H9 (cell line): ENCODE measurements at regions not wholly inside any gene's neighbourhood (a gene's known extent, or its start where the extent isn't known, plus 50 kb on each side); places are given as distances from the start of the nearest gene placed in this dataset.

Source experiments
- DNase-seq: peaks from one replicate; pipeline ENCODE4 v3.0.0-alpha.2; 2017
- H2AFZ ChIP-seq: one replicate; pipeline ENCODE4 v1.6.1; 2013; ENCODE audit warnings: mild to moderate bottlenecking, low read length, control low read depth, moderate library complexity
- H2AK5ac ChIP-seq: 2 replicates; pipeline ENCODE4 v1.6.1; 2013; ENCODE audit warnings: low read length, control low read depth, mixed read lengths; ENCODE audit not compliant: insufficient read length
- H2BK120ac ChIP-seq: one replicate; pipeline ENCODE4 v1.6.1; 2013; ENCODE audit warnings: low read depth, mild to moderate bottlenecking, low read length, control low read depth, inconsistent platforms; ENCODE audit not compliant: poor library complexity, severe bottlenecking
- H2BK12ac ChIP-seq: 2 replicates; pipeline ENCODE4 v1.6.1; 2013; ENCODE audit warnings: low read length, control low read depth, mixed read lengths, low read depth; ENCODE audit not compliant: insufficient read length
- H2BK15ac ChIP-seq: 2 replicates; pipeline ENCODE4 v1.6.1; 2013; ENCODE audit warnings: low read depth, low read length, control low read depth
- H2BK20ac ChIP-seq: one replicate; pipeline ENCODE4 v1.6.1; 2013; ENCODE audit warnings: low read depth, mild to moderate bottlenecking, low read length, control low read depth, inconsistent platforms; ENCODE audit not compliant: poor library complexity, severe bottlenecking
- H2BK5ac ChIP-seq: 2 replicates; pipeline ENCODE4 v1.6.1; 2013; ENCODE audit warnings: low read length, control low read depth, mixed read lengths; ENCODE audit not compliant: insufficient read length
- H3K14ac ChIP-seq: 2 replicates; pipeline ENCODE4 v1.6.1; 2013; ENCODE audit warnings: low read length, control low read depth; ENCODE audit not compliant: insufficient read depth
- H3K18ac ChIP-seq: 2 replicates; pipeline ENCODE4 v1.6.1; 2013; ENCODE audit warnings: low read depth, mild to moderate bottlenecking, mixed read lengths, low read length, control low read depth; ENCODE audit not compliant: insufficient read length
- H3K23ac ChIP-seq: 2 replicates; pipeline ENCODE4 v1.6.1; 2013; ENCODE audit warnings: low read length, control low read depth, mixed read lengths, low read depth; ENCODE audit not compliant: insufficient read length
- H3K23me2 ChIP-seq: 2 replicates; pipeline ENCODE4 v1.6.1; 2013; ENCODE audit warnings: low read depth, mild to moderate bottlenecking, mixed read lengths, low read length, control low read depth; ENCODE audit not compliant: insufficient read length, poor library complexity, severe bottlenecking
- H3K27ac ChIP-seq: 2 replicates; pipeline ENCODE4 v1.5.1; 2013; ENCODE audit warnings: low read length, control low read depth, mixed read lengths, low read depth; ENCODE audit not compliant: insufficient read length
- H3K27me3 ChIP-seq: 2 replicates; pipeline ENCODE4 v1.6.1; 2013; ENCODE audit warnings: low read length, control low read depth, inconsistent platforms; ENCODE audit not compliant: insufficient read depth
- H3K4ac ChIP-seq: 2 replicates; pipeline ENCODE4 v1.6.1; 2013; ENCODE audit warnings: low read depth, mild to moderate bottlenecking, control low read depth, inconsistent platforms, low read length, moderate library complexity
- H3K4me1 ChIP-seq: 2 replicates; pipeline ENCODE4 v1.6.1; 2013; ENCODE audit warnings: low read length, control low read depth, inconsistent platforms; ENCODE audit not compliant: insufficient read depth
- H3K4me2 ChIP-seq: 2 replicates; pipeline ENCODE4 v1.6.1; 2013; ENCODE audit warnings: low read length, control low read depth, mixed read lengths; ENCODE audit not compliant: insufficient read length, insufficient read depth
- H3K56ac ChIP-seq: 2 replicates; pipeline ENCODE4 v1.6.1; 2013; ENCODE audit warnings: low read depth, mild to moderate bottlenecking, mixed read lengths, low read length, control low read depth; ENCODE audit not compliant: insufficient read length
- H3K79me1 ChIP-seq: 2 replicates; pipeline ENCODE4 v1.6.1; 2013; ENCODE audit warnings: low read depth, mild to moderate bottlenecking, moderate library complexity, low read length, control low read depth, inconsistent platforms; ENCODE audit not compliant: insufficient read depth, poor library complexity, severe bottlenecking
- H3K79me2 ChIP-seq: 2 replicates; pipeline ENCODE4 v1.6.1; 2013; ENCODE audit warnings: low read length, control low read depth, inconsistent platforms; ENCODE audit not compliant: insufficient read depth
- H3K9ac ChIP-seq: 2 replicates; pipeline ENCODE4 v1.6.1; 2013; ENCODE audit warnings: low read length, control low read depth, mixed read lengths; ENCODE audit not compliant: insufficient read length; ENCODE audit errors: extremely low read depth
- H3K9me3 ChIP-seq: one replicate; pipeline ENCODE4 v1.6.1; 2013; ENCODE audit warnings: low read depth, low read length, inconsistent platforms; ENCODE audit not compliant: control insufficient read depth
- H3T11ph ChIP-seq: one replicate; pipeline ENCODE4 v1.6.1; 2013; ENCODE audit warnings: mild to moderate bottlenecking, low read length, control low read depth, inconsistent platforms
- H4K20me1 ChIP-seq: one replicate; pipeline ENCODE4 v1.6.1; 2013; ENCODE audit not compliant: control insufficient read depth, insufficient read length, insufficient read depth
- H4K5ac ChIP-seq: 2 replicates; pipeline ENCODE4 v1.6.1; 2013; ENCODE audit warnings: low read depth, mild to moderate bottlenecking, mixed read lengths, low read length, control low read depth; ENCODE audit not compliant: insufficient read length
- H4K8ac ChIP-seq: replicated peaks from 2 replicates; pipeline ENCODE4 v1.6.1; 2013; ENCODE audit warnings: low read length, control low read depth, mixed read lengths, low read depth; ENCODE audit not compliant: insufficient read length
- H4K91ac ChIP-seq: 2 replicates; pipeline ENCODE4 v1.6.1; 2013; ENCODE audit warnings: low read depth, mild to moderate bottlenecking, moderate library complexity, mixed read lengths, low read length, control low read depth; ENCODE audit not compliant: insufficient read length
- H3K27ac Mint-ChIP-seq, 3 experiments: 2 replicates in 2 of 3; 3 replicates in 1 of 3; pipeline ENCODE4 v1.8.0; 2020 to 2021; ENCODE audit warnings: mixed read lengths in 3 of 3, mild to moderate bottlenecking in 1 of 3, moderate library complexity in 1 of 3
- H3K27me3 Mint-ChIP-seq: 2 replicates; pipeline ENCODE4 v1.8.0; 2021; ENCODE audit warnings: low read depth, mild to moderate bottlenecking, moderate library complexity, mixed read lengths
- H3K36me3 Mint-ChIP-seq, 3 experiments: 2 replicates in 2 of 3; 3 replicates in 1 of 3; pipeline ENCODE4 v1.8.0; 2020 to 2021; ENCODE audit warnings: low read depth in 3 of 3, mixed read lengths in 3 of 3; ENCODE audit not compliant: insufficient read depth in 1 of 3
- H3K4me1 Mint-ChIP-seq, 2 experiments: 2 replicates each; pipeline ENCODE4 v1.8.0; 2020; ENCODE audit warnings: mixed read lengths in 2 of 2
- H3K4me3 Mint-ChIP-seq, 2 experiments: 2 replicates in 1 of 2; 3 replicates in 1 of 2; pipeline ENCODE4 v1.8.0; 2020 to 2021; ENCODE audit warnings: mild to moderate bottlenecking in 2 of 2, mixed read lengths in 2 of 2, moderate library complexity in 1 of 2
- H3K9me3 Mint-ChIP-seq, 2 experiments: 2 replicates in 1 of 2; 3 replicates in 1 of 2; pipeline ENCODE4 v1.8.0; 2020; ENCODE audit warnings: mild to moderate bottlenecking in 2 of 2, mixed read lengths in 2 of 2, moderate library complexity in 1 of 2
- WGBS: extraction: QIAGEN DNeasy Blood & Tissue Kit; methylation state at CpG from one replicate; pipeline ENCODE4 v1.1.7; 2013; ENCODE audit warnings: missing lambda C conversion rate, low lambda C conversion rate, mixed read lengths; ENCODE audit not compliant: insufficient read length; ENCODE audit errors: extremely low coverage; 5-methylcytosine and 5-hydroxymethylcytosine counted together
- TF ChIP-seq, protein P1 (sequence below): fragments of 200-600 bp; sonication (generic); conservative IDR thresholded peaks from 3 replicates; pipeline ENCODE4 v1.8.0; 2021; ENCODE audit warnings: antibody characterized with exemption, mild to moderate bottlenecking

DNA sequence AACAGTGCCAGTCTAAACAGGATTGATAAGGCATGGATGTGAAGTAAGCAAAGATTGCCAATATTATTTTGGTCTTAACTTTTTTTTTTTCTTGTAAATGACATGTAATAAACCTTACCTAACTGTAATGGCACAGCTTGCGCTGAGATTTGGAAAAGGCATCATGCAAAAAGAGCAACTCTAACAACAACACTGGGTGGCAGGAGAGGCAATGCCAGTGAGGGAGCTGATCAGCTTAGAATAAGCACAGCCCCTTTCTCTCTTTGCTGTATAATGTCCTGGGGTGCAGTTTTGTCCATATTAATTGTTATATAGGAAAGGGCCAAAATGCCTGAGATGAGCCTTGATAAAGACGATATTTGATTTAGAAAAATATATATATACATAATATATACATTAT lies 1589.7 kb upstream of the FLRT2 start:
- Histone ChIP-seq H3K79me1 (no peaks in the 10 kb centered on the region), H3K79me2 (no peaks in the 10 kb centered on the region), H2BK15ac (no peak overlapping the region), H3K23ac (no peak overlapping the region), H3K18ac (no peak overlapping the region), H4K5ac (no peak overlapping the region), H3K9ac (no peak overlapping the region), H3K23me2 (no peaks in the 10 kb centered on the region), H3K27ac (no peak overlapping the region), H2AFZ (no peak overlapping the region), H3K4ac (no peak overlapping the region), H3K27me3 (no peaks in the 10 kb centered on the region), H3K9me3 (peaks cover 9% of the 10 kb centered on the region), H3K56ac (no peak overlapping the region), H2BK12ac (no peak overlapping the region), H2BK120ac (no peak overlapping the region), H2AK5ac (no peak overlapping the region), H2BK20ac (no peak overlapping the region), H3T11ph (no peak overlapping the region), H2BK5ac (no peak overlapping the region), H3K4me2 (no peak overlapping the region), H4K20me1 (no peaks in the 10 kb centered on the region), H3K14ac (no peak overlapping the region), H4K8ac (no peak overlapping the region), H3K4me1 (no peaks in the 10 kb centered on the region), H4K91ac (no peak overlapping the region)
- WGBS, result no CpG with 5 or more reads among the region's 2 CpGs
- Mint-ChIP-seq H3K9me3 (peaks cover 27 to 28% of the 10 kb centered on the region in 2 experiments), H3K4me3 (no peak overlapping the region), H3K27me3 (no peaks in the 10 kb centered on the region), H3K27ac (no peak overlapping the region), H3K4me1 (no peaks in the 10 kb centered on the region), H3K36me3 (peaks cover 19 to 30% (median 19%) of the 10 kb centered on the region in 3 experiments; a peak in 6 of 7 replicates)
- DNase-seq, result no peak
- TF ChIP-seq, protein P1, sequence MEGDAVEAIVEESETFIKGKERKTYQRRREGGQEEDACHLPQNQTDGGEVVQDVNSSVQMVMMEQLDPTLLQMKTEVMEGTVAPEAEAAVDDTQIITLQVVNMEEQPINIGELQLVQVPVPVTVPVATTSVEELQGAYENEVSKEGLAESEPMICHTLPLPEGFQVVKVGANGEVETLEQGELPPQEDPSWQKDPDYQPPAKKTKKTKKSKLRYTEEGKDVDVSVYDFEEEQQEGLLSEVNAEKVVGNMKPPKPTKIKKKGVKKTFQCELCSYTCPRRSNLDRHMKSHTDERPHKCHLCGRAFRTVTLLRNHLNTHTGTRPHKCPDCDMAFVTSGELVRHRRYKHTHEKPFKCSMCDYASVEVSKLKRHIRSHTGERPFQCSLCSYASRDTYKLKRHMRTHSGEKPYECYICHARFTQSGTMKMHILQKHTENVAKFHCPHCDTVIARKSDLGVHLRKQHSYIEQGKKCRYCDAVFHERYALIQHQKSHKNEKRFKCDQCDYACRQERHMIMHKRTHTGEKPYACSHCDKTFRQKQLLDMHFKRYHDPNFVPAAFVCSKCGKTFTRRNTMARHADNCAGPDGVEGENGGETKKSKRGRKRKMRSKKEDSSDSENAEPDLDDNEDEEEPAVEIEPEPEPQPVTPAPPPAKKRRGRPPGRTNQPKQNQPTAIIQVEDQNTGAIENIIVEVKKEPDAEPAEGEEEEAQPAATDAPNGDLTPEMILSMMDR, result peak; percentile 31; the same call in 1 of the 3 replicates
